ENCODE measurements at regions not wholly inside any gene's neighbourhood (a gene's known extent, or its start where the extent isn't known, plus 50 kb on each side); places are given as distances from the start of the nearest gene placed in this dataset.

- TF ChIP-seq CTCF (IDR thresholded peaks at IDR 0.05; ENCODE audit: control insufficient read depth, extremely low read depth, insufficient read depth), result no peak
- no peak overlapping the region for H3K4me3 ChIP-seq (ENCODE audit: low read depth, low read length)
- DNase-seq (ENCODE audit: low read depth), result no peak
These were observed 130.8 kb downstream of the ZNF621 start for GRCh38 chr3:40655551-40655950.

DNA sequence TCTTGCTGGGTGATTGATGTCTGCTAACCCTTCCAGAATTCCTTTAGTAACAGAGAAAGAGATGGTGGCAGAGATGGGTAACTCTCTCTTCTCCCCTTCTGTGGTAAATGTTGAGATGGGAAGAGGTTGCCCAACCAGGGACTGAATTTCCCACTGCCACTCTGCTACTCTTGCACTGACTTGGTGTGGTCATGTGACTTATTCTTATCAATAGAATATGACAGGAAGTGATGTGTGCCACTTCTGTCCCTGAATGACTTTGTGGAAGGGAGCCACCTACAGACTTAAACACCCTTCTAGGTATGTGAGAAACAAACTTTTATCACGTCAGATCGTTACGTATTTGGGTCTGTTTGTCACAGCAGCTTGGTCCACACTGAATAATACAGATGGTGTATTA, 132.9 kb downstream of the ZNF621 start:
- TF ChIP-seq CTCF (IDR thresholded peaks at IDR 0.05; ENCODE audit: control insufficient read depth, extremely low read depth, insufficient read depth), result no peak
- no peak overlapping the region for H3K4me3 ChIP-seq (ENCODE audit: low read depth, low read length)

GRCh38 chr3:40658305-40658704, 133.5 kb downstream of the ZNF621 start:
- no peak for TF ChIP-seq CTCF (IDR thresholded peaks at IDR 0.05; ENCODE audit: control insufficient read depth, extremely low read depth, insufficient read depth)
- no peak overlapping the region for H3K4me3 ChIP-seq (ENCODE audit: low read depth, low read length)
- no peak for DNase-seq (ENCODE audit: low read depth)

More for the DNA sequence above, 132.9 kb downstream of the ZNF621 start:
- no peak for DNase-seq (ENCODE audit: low read depth)

- DNase-seq (ENCODE audit: low read depth), result no peak
- no peak for TF ChIP-seq CTCF (IDR thresholded peaks at IDR 0.05; ENCODE audit: control insufficient read depth, extremely low read depth, insufficient read depth)
- H3K4me3 ChIP-seq (ENCODE audit: low read depth, low read length), result no peak overlapping the region
These were observed 135.8 kb downstream of the ZNF621 start for GRCh38 chr3:40660554-40660953.

DNA sequence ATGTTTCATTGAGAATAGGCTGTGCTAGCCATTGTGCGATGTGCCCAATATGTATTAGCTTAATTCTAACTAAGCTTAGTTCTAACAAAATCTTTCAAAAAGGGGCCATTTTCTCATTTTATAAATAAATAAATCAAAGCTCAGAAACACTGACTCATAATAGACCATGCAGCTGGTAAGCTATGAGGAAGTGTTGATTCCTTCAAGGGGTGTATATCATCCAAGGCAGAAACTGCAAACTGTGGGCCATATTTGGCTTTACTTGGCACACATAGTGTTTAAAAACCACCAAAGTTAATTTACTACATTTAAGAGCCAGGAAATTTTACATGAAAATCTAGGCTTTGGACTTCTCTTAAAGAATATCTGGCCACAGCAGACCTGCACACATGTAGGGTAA, 136.5 kb downstream of the ZNF621 start:
- H3K4me3 ChIP-seq (ENCODE audit: low read depth, low read length), result no peak overlapping the region

DNA sequence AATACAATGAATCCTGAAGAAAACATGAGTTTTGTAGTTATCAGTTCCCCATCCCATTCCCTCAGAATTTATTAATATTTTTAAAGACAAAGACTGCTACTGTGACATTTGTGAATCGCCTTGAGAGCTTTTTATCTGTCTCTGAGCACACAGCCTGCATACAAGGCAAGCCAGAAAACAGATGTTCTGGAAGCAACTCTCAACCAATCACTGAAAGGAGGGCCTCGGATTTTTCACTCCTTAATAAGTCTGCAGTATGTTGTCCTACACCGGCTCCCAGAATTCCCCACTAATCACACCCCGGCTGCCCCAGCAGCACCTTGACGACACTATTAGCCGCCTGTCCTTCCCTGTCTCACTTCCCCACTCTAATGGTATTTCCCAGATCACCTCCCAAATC, 138.5 kb downstream of the ZNF621 start:
- H3K4me3 ChIP-seq (ENCODE audit: low read depth, low read length), result no peak overlapping the region
- TF ChIP-seq CTCF (IDR thresholded peaks at IDR 0.05; ENCODE audit: control insufficient read depth, extremely low read depth, insufficient read depth), result no peak
- DNase-seq (ENCODE audit: low read depth), result no peak

More for the DNA sequence above, 136.5 kb downstream of the ZNF621 start:
- no peak for TF ChIP-seq CTCF (IDR thresholded peaks at IDR 0.05; ENCODE audit: control insufficient read depth, extremely low read depth, insufficient read depth)
- no peak for DNase-seq (ENCODE audit: low read depth)

DNA sequence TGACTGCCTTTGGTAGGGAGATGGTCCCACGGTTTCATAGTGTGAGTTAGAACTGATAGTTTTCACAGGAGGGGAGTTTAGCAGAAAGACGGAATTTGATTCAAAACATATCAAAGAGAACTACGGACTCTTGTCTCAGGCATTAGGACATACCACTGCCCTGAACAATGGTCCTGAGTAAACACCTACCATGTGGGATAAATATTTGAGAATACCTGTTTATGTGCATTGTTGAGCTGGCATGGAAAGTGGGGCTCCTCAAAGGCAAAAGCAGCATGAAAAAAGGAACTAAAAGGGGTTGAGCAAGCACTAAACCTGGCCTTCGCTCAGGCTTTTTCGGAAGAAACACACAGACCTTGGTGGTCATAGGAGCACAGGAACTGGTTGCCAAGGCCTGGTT, 144.4 kb downstream of the ZNF621 start:
- no peak for TF ChIP-seq CTCF (IDR thresholded peaks at IDR 0.05; ENCODE audit: control insufficient read depth, extremely low read depth, insufficient read depth)
- DNase-seq (ENCODE audit: low read depth), result no peak
- H3K4me3 ChIP-seq (ENCODE audit: low read depth, low read length), result no peak overlapping the region
